K562 (cell line): ENCODE measurements at regions not wholly inside any gene's neighbourhood (a gene's known extent, or its start where the extent isn't known, plus 50 kb on each side); places are given as distances from the start of the nearest gene placed in this dataset.

ENCODE experiments used
- ATAC-seq: fragments of 200-7000 bp; cut with Tn5 transposase; 3 replicates; pipeline ENCODE4 v1.9.1; 2020; ENCODE audit warnings: moderate library complexity
- BruUV-seq: library from RNA; stranded (reverse); fragments of 400-500 nt; replicated peaks from 2 replicates; lab custom pipeline; 2021; lab: Mats Ljungman, UMichigan
- CTCF ChIA-PET: fragments of 300-600 bp; formaldehyde crosslinking; extraction: SDS; loops from one replicate; lab custom pipeline; 2021; ENCODE audit warnings: low intra/inter-chr PET ratio; lab: Yijun Ruan, JAX
- POLR2A ChIA-PET: fragments of 300-600, 350-650 bp; sonication (Branson Sonifier 250); formaldehyde crosslinking; extraction: SDS; loops from one replicate; lab custom pipeline; 2021; ENCODE audit warnings: antibody characterized with exemption, inconsistent platforms; lab: Yijun Ruan, JAX
- DNase-seq, 4 experiments: peaks; one replicate each; pipeline versions ENCODE4 v3.0.0 to v3.0.0-alpha.2; 2011 to 2018; ENCODE audit warnings: low spot score in 3 of 4, mixed read lengths in 3 of 4; ENCODE audit errors: extremely low read depth in 1 of 4
- FAIRE-seq: peaks from 2 replicates; lab custom pipeline; 2011; peaks lifted over from hg19 to GRCh38; lab: Jason Lieb, UNC
- H2AFZ ChIP-seq: 2 replicates; pipeline ENCODE4 v1.6.0; 2011; ENCODE audit warnings: low read depth, low read length, control low read depth, inconsistent platforms
- H3K27ac ChIP-seq: fragments of 200-600 bp; 3 replicates; pipeline ENCODE4 v1.8.0; 2011; ENCODE audit warnings: low read depth, mild to moderate bottlenecking, control low read depth, inconsistent platforms, low read length, moderate library complexity, mixed read lengths; ENCODE audit errors: extremely low read depth
- H3K27me3 ChIP-seq, 2 experiments: fragments of 300-600 bp in 1 of 2; 2 replicates in 1 of 2; 3 replicates in 1 of 2; pipeline versions ENCODE4 v1.6.0 to v1.8.0; 2011; ENCODE audit warnings: inconsistent platforms in 2 of 2, low read length in 2 of 2, mild to moderate bottlenecking in 1 of 2, mixed read lengths in 1 of 2, moderate library complexity in 1 of 2; ENCODE audit not compliant: control insufficient read depth in 2 of 2, insufficient read depth in 2 of 2
- H3K36me3 ChIP-seq: fragments of 300-600 bp; 3 replicates; pipeline ENCODE4 v1.8.0; 2011; ENCODE audit warnings: mild to moderate bottlenecking, low read length, inconsistent platforms; ENCODE audit not compliant: control insufficient read depth, insufficient read depth
- H3K4me1 ChIP-seq, 2 experiments: fragments of 200-600 bp in 1 of 2; replicated peaks in 1 of 2; 2 replicates in 1 of 2; 3 replicates in 1 of 2; pipeline versions ENCODE4 v1.5.1 to v1.8.0; 2011; ENCODE audit warnings: inconsistent platforms in 2 of 2, low read length in 2 of 2, mild to moderate bottlenecking in 1 of 2, mixed read lengths in 1 of 2, moderate library complexity in 1 of 2; ENCODE audit not compliant: control insufficient read depth in 2 of 2, insufficient read depth in 2 of 2
- H3K4me2 ChIP-seq: 2 replicates; pipeline ENCODE4 v1.6.1; 2011; ENCODE audit warnings: low read length, control low read depth, inconsistent platforms, mixed read lengths; ENCODE audit not compliant: insufficient read depth
- H3K4me3 ChIP-seq: fragments of 200-600 bp; sonication (generic), shearing (Covaris generic); 2 replicates; pipeline ENCODE4 v1.5.1; 2016; ENCODE audit warnings: control low read depth, inconsistent platforms
- H3K79me2 ChIP-seq: fragments of 200-600 bp; 3 replicates; pipeline ENCODE4 v1.8.0; 2011; ENCODE audit warnings: low read length, inconsistent platforms; ENCODE audit not compliant: control insufficient read depth, insufficient read depth
- H3K9ac ChIP-seq, 2 experiments: 2 replicates each; pipeline versions ENCODE4 v1.6.0 to v1.6.1; 2011; ENCODE audit warnings: low read depth in 2 of 2, low read length in 2 of 2, control low read depth in 1 of 2, inconsistent platforms in 1 of 2, mild to moderate bottlenecking in 1 of 2, mixed read lengths in 1 of 2; ENCODE audit not compliant: insufficient read depth in 1 of 2
- H3K9me1 ChIP-seq: one replicate; pipeline ENCODE4 v1.6.0; 2011; ENCODE audit warnings: inconsistent platforms, mild to moderate bottlenecking, low read length, moderate library complexity; ENCODE audit not compliant: control insufficient read depth, insufficient read depth
- H3K9me3 ChIP-seq: replicated peaks from 2 replicates; pipeline ENCODE4 v1.5.1; 2011; ENCODE audit warnings: low read depth, low read length, inconsistent platforms; ENCODE audit not compliant: control insufficient read depth, insufficient read depth
- H4K20me1 ChIP-seq: replicated peaks from 2 replicates; pipeline ENCODE4 v1.6.1; 2011; ENCODE audit warnings: low read length, inconsistent platforms, mixed read lengths; ENCODE audit not compliant: control insufficient read depth, insufficient read depth
- CGGBP1 ChIP-seq: fragments of 250-450 bp; sonication (Bioruptor Pico); IDR thresholded peaks from 2 replicates; pipeline ENCODE4 v1.9.0; 2021; ENCODE audit warnings: mild to moderate bottlenecking
- CREBBP ChIP-seq: IDR thresholded peaks from one replicate; pipeline ENCODE4 v1.6.1; 2012; ENCODE audit warnings: low read depth, mild to moderate bottlenecking, control low read depth, inconsistent platforms, low read length
- IFI16 ChIP-seq: fragments of 250-450 bp; sonication (Bioruptor Pico); IDR thresholded peaks from 2 replicates; pipeline ENCODE4 v2.1.2; 2022; ENCODE audit warnings: mild to moderate bottlenecking, inconsistent platforms
- MEIS2 ChIP-seq: fragments of 450-650 bp; IDR thresholded peaks from 2 replicates; pipeline ENCODE4 v1.6.1; 2014; ENCODE audit warnings: mild to moderate bottlenecking; ENCODE audit not compliant: partially characterized antibody
- RBM15 ChIP-seq: fragments of 200-400 bp; formaldehyde crosslinking; IDR thresholded peaks from 2 replicates; pipeline ENCODE4 v1.6.1; 2018; ENCODE audit warnings: mild to moderate bottlenecking, low read length, moderate library complexity; ENCODE audit not compliant: insufficient read depth
- ZFP1 ChIP-seq: fragments of 450-650 bp; formaldehyde crosslinking; IDR thresholded peaks from 2 replicates; pipeline ENCODE4 v1.4.0; 2020; ENCODE audit warnings: mild to moderate bottlenecking, mixed read lengths
- ZFX ChIP-seq: sonication (generic); formaldehyde crosslinking; IDR thresholded peaks from 2 replicates; pipeline ENCODE4 v1.8.0; 2022; ENCODE audit warnings: mild to moderate bottlenecking, missing genetic modification reagents, moderate library complexity
- ZNF146 ChIP-seq: IDR thresholded peaks from one replicate; pipeline ENCODE4 v1.6.1; 2018; ENCODE audit warnings: missing compliant biosample characterization; ENCODE audit not compliant: unreplicated experiment
- ZNF3 ChIP-seq: fragments of 250-450 bp; sonication (Bioruptor Pico); IDR thresholded peaks from 2 replicates; pipeline ENCODE4 v1.5.0; 2021; ENCODE audit warnings: mild to moderate bottlenecking, moderate library complexity
- WGBS: fragments of 100-300 bp; shearing (Covaris generic); methylation state at CpG from one replicate; pipeline ENCODE4 v1.1.6; 2016; ENCODE audit warnings: low coverage, mixed read lengths; ENCODE audit not compliant: insufficient coverage; ENCODE audit errors: missing lambda C conversion rate; 5-methylcytosine and 5-hydroxymethylcytosine counted together
- in situ Hi-C: fragments of 300-500 bp; cut with MboI; formaldehyde crosslinking; loops from 4 replicates; pipeline ENCODE4 v1.15.0; 2018; ENCODE audit warnings: inconsistent platforms, mixed read lengths
- intact Hi-C: fragments of 100-400 bp; cut with micrococcal nuclease; formaldehyde crosslinking; loops from 2 replicates; pipeline ENCODE4 v1.14.2; 2022

- H3K4me3 ChIP-seq = no peak overlapping the region
- no peaks in the 10 kb centered on the region for H3K9me1 ChIP-seq
- H3K9ac ChIP-seq = no peak overlapping the region
- H3K36me3 ChIP-seq = no peaks in the 10 kb centered on the region
- ChIA-PET POLR2A (interaction anchor here (0.7 kb wide), 1 partner anchor 174 kb away, joined by 3 read pairs; no protein-coding TSS in a partner anchor), CTCF (no interaction called here)
- DNase-seq = no peak
- no peak overlapping the region for H3K4me2 ChIP-seq
- no peak for FAIRE-seq
- in situ Hi-C loops = no loop called here
- H3K27me3 ChIP-seq = no peaks in the 10 kb centered on the region
- intact Hi-C loops = no loop called here
- H3K4me1 ChIP-seq = no peaks in the 10 kb centered on the region
- TF ChIP-seq ZNF146 (CRISPR knock-in tag) (no peak), ZFX (CRISPR knock-in tag) (no peak), RBM15 (no peak), CREBBP (no peak), MEIS2 (no peak), CGGBP1 (CRISPR knock-in tag) (no peak), ZNF3 (CRISPR knock-in tag) (no peak), ZFP1 (no peak), IFI16 (CRISPR knock-in tag) (no peak)
- no peaks in the 10 kb centered on the region for H3K79me2 ChIP-seq
- no peaks in the 10 kb centered on the region for H3K9me3 ChIP-seq
- no TSS peak for BruUV-seq
- H4K20me1 ChIP-seq = no peaks in the 10 kb centered on the region
- H3K27ac ChIP-seq = no peak overlapping the region
- no peak overlapping the region for H2AFZ ChIP-seq
- WGBS = 5% methylated on average over 2 of the region's 2 CpGs
- no peak for ATAC-seq
Measured at GRCh38 chr11:121754598-121754997, 301.8 kb upstream of the SORL1-AS1 start.
